GM21576 (cell line): ENCODE measurements at regions not wholly inside any gene's neighbourhood (a gene's known extent, or its start where the extent isn't known, plus 50 kb on each side); places are given as distances from the start of the nearest gene placed in this dataset.

Experiments used
- ATAC-seq: cut with Tn5 transposase; IDR thresholded peaks from one replicate; pipeline ENCODE4 v1.9.1; 2021; ENCODE audit warnings: mild to moderate bottlenecking, moderate library complexity; ENCODE audit not compliant: unreplicated experiment

GRCh38 chr18:76579301-76579695 lies 84.3 kb upstream of the ZNF516 start:
- ATAC-seq = no peak

DNA sequence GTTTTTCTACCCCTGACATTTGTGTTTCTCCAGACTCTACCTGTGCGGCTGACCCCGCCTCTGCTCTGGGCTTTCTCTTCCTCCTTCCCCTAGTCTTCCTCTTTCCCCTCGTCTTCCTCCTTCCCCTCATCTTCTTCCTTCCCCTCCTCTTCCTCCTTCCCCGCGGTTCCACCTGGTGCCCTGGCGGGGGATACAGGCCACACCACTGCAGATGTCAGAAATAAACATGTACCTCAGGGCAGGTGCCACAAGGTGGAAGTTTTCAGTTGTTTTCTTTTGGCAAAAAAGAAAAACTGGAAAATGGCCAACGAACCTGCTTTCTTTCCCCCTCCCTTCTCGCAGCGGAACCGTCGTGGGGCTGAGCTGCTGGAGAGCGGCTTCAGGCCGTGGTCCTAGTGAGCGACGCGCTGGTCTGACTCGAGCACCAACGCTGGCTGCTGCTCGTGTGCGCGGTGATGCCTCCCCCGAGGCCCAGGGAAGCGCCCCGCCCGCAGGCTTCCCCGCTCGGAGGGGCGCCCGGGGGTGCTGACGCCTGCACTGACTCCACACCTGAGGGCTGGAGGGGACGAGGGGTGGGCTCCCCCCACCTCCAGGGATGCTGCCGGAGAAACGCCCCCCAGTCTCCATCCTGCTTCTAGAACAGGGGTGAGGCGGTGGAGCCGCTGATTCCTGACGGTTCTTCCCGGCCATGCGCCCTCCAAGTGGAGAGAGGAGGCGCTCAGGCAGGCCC lies 83.7 kb upstream of the ZNF516 start:
- no peak for ATAC-seq

GRCh38 chr18:76573325-76574025 lies 78.4 kb upstream of the ZNF516 start:
- no peak for ATAC-seq

DNA sequence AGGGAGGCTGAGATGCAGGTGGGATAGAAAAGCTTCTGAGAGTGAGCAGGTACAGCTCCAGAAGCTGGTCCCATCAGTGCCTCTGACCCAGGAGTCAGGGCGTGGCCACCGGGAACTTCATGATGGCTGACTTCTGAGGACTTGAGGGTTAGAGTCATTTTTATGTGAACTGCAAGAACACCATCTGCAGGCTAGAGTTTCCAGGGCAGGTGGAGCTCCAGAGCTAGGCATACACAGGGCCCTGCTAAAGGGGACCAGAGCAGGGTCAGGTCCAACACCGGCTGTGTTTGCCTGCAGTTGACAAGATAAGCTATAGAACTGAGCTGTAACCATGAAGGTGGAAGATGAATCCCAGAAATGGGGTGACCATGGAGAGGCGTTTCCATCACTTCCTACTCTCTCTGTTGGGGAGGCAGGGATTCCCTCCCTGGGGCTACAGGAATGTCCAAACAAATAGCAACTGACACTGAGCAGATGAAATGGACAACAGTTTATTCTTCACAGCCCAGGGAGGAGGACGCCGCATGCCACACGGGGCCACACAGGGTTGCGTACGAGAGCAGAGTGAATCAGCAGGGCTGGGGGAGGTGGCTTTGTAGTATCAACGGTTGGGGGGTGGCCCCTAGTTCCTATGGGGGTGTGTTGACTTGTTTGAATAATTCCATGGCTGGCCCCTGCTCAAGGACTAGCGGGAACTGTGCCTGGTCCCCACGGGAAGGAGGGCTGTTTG lies 77.6 kb upstream of the ZNF516 start:
- ATAC-seq = no peak

DNA sequence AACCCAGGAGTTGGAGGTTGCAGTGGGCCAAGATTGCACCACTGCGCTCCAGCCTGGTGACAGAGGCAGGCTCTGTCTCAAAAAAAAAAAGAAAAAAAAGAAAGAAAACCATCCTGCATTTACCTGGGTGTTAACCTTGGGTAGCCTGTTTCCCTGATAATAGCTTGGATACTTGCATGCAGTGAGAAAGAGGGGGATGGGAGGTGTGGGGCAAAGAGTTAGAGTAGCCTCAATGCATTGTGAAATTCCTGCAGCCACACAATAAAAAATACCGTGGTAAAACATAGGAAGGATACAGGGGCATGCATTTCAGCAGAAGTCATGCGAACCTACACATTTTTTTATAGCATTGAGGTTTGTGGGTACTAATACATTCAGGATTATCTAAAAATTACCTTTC lies 76.6 kb upstream of the ZNF516 start:
- ATAC-seq = no peak

- ATAC-seq = no peak
These were observed 75.8 kb upstream of the ZNF516 start for GRCh38 chr18:76570856-76571255.

DNA sequence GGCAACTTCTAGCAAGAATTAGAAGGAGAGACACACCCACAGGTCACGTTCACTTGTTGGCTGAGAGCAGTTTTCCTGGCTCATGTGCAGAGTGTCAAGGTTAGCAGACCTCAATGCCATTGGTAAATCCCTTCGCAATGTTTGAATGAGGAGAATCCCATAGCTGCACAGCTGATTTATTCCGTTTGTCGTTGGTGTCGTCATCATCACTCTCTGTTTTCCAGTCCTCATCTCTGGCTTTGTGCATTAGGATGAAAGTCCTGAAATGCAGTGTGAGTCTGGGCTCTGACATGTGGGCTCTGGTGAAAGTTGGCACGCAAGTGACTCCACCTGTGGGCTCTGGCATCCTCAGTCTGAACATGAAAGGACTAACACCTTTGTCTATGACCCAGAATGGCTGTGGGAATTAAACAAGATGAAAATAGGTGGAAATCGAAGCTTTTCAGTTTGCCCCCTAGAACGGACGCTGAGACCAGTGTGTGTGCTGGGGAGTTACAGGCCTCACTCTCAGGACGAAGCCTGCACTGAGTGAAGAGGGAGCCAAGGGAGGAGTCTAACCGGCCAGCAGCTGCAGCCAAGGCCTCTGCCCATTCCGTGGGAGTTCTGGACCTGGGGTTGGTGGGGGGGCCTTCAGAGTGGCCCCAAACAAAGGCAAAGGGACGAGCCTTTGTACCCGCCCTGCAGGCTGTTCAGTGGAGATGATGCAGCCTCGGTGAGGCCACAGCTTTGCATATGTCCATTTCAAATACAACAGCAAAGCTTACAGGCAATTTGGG lies 74.8 kb upstream of the ZNF516 start:
- ATAC-seq = no peak

DNA sequence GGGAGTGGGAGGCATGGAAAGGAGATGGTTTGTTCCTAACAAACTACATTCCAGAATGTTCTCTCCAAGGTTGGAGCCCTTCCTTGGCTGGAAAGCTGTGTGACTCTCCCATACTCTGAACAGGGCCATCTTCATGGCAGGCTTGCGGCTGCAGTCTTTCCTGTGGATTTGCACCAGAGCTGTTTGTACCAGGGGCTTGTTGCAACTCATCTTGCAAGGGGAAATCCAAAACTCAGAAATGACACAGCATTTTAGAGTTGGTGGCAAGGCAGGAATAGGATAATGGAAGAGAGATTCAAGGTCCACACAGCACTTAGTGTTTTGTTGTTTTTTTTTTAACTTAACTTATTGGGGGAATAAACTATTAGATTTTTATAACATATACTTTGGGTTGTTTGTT lies 73.7 kb upstream of the ZNF516 start:
- ATAC-seq = no peak

GRCh38 chr18:76567835-76568445 lies 72.9 kb upstream of the ZNF516 start:
- no peak for ATAC-seq

GRCh38 chr18:76566987-76567386 lies 71.9 kb upstream of the ZNF516 start:
- no peak for ATAC-seq

DNA sequence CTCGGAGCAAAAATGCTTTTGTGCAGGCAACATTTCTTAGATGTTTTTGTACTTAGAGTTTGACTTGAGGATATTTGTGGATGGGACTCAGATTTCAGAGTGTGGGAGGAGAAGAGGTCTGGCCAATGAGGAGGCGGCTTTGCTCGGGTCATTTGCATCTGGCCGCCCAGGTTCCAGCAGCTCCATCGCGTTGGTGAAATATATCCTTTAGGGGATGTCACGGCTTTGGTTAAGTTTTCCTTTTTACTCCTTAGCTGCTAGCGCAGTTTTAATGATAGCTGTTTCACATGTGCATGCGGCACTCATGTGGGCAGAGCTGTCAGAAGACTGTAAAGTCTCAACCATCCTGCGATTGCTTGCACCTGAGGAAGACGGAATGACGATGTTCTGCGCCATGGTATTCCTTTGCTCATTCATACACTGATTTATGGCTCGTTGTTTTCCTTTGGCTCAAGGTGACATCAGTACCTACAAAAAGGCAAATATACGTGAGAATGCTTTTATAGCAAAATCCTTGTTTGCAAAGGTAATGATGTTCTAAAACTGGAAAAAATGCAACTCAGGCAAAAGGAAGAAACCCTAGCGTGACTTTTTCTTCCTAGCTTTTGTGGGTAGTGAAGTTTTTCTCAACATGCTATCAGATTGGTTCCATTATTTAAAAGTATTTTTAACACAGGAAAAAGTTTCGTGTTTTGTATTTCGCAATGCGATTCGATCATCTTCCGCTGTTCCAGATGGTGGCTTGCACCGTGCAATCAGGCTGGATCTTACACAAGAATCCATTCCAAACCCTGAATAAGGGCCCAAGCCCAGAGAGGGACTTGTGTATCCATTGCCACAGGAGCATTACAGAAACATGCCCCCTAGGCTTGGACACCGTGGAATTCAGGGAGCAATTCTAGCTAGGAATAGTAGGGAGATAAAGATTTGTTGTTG lies 70.5 kb upstream of the ZNF516 start:
- no peak for ATAC-seq

GRCh38 chr18:76564655-76565237 lies 69.7 kb upstream of the ZNF516 start:
- no peak for ATAC-seq

DNA sequence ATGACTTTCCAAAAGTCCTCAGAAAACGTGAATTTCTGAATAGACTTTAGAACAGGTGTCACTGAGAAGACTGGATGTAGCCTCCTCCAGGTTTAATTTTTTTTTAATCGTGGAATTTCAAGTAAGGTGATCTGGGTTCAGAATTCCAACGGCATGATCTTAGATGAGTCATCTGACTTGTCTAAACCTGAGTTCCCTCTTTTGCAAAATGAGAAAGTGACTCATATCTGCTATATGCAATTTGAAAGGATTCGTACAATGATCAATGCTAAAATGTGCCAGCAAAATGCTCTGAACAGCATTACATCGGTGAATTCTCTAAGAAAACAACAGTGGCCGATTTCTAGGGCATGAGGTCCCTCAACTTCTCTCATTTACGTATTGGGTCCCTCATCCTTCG lies 69.1 kb upstream of the ZNF516 start:
- ATAC-seq = no peak

DNA sequence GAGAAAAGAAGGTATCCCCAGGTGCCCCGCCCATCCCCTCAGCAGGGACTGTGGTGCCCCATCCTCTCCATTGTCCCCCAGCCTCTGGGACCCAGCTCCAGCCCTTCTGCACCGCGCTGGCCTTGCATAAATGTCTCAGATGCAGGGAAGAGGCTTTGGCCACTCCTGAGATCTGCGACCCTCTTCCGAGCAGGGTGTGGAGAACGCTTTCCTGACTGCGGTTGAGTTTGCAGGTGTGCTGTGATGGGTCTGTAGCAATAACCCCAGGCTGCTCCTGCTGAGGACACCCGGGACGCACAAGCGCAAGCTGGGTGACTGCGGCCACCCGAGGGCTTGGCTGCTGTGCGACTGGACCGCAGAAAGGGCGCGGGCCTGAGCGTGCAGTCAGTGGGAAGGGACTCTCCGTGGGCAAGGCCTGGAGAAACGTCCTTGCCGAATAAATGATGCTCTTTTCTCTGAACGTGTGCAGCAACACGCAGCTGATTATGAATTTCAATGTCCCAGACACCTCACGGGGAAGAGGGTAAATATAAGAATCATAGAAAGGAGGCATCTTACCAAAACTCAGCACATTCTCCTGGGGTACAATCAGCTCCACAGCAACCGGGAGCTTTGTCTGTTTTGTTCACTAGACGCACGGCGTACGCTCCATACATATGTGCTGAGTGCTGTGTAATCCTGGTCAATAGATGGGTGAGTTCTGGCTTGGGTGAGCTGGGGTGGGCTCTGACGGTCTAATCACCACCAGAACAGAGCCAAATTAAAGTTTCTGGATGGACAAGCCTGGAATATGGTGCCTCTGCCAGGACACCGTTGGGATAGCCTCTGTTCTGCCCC lies 67.5 kb upstream of the ZNF516 start:
- no peak for ATAC-seq

GRCh38 chr18:76558881-76559667 lies 64.0 kb upstream of the ZNF516 start:
- no peak for ATAC-seq

GRCh38 chr18:76557026-76557575 lies 62.1 kb upstream of the ZNF516 start:
- no peak for ATAC-seq

DNA sequence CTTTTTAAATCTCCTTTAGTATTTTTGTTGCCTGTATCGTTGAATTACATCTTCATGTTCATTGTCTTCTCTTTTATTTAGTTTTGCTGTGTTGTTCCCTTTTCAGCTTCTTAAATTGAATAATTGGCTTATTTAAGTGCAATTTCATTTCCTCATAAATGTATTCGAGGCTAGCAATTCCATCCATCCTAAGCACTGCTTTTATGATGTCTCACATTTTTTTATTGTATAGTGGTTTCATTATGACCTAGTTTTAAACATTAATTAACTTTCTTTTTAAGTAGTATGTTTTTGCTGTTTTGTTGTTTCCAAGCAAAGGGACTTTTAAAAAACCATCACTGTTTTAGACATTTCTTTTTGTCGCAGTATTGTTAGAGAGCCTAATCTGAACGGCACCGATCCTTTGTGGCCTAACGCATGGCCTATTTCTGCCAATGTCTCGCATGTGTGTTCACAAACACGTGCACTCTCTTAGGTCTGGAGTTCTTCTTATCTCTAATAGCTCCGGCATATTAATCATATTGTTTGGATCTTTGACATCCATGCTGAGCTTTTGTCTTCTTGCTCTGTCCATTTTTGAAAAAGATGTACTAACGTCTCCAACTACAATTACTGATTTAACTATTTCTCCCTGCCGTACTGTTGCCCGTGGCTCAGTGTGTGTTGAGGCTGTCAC lies 59.6 kb upstream of the ZNF516 start:
- no peak for ATAC-seq
